MM.1S (cell line): ENCODE measurements at regions not wholly inside any gene's neighbourhood (a gene's known extent, or its start where the extent isn't known, plus 50 kb on each side); places are given as distances from the start of the nearest gene placed in this dataset.

Source experiments
- DNase-seq: peaks from one replicate; pipeline ENCODE4 v3.0.0-alpha.2; 2015
- H2AFZ ChIP-seq: fragments of 300-600 bp; sonication (generic); 2 replicates; pipeline ENCODE4 v1.6.0; 2016; ENCODE audit warnings: antibody characterized with exemption, low read length
- H3F3A ChIP-seq: fragments of 300-600 bp; sonication (generic); 2 replicates; pipeline ENCODE4 v1.6.1; 2016; ENCODE audit warnings: mild to moderate bottlenecking, antibody characterized with exemption, low read length, moderate library complexity, mixed read lengths; ENCODE audit not compliant: insufficient read depth
- H3K27ac ChIP-seq: fragments of 300-600 bp; sonication (generic); 2 replicates; pipeline ENCODE4 v1.5.1; 2016; ENCODE audit warnings: mild to moderate bottlenecking, low read length
- H3K27me3 ChIP-seq: fragments of 300-600 bp; sonication (generic); replicated peaks from 2 replicates; pipeline ENCODE4 v1.6.0; 2016; ENCODE audit warnings: low read length; ENCODE audit not compliant: insufficient read depth
- H3K36me3 ChIP-seq: fragments of 300-600 bp; sonication (generic); replicated peaks from 2 replicates; pipeline ENCODE4 v1.6.1; 2016; ENCODE audit warnings: mild to moderate bottlenecking, low read length, mixed read lengths; ENCODE audit not compliant: insufficient read depth
- H3K4me1 ChIP-seq: fragments of 300-600 bp; sonication (generic); 2 replicates; pipeline ENCODE4 v1.6.1; 2016; ENCODE audit warnings: low read length, mixed read lengths
- H3K4me2 ChIP-seq: fragments of 300-600 bp; sonication (generic); 2 replicates; pipeline ENCODE4 v1.6.0; 2016; ENCODE audit warnings: low read depth, low read length
- H3K4me3 ChIP-seq: fragments of 300-600 bp; sonication (generic); 2 replicates; pipeline ENCODE4 v1.5.1; 2016; ENCODE audit warnings: low read length, mixed read lengths
- H3K79me2 ChIP-seq: fragments of 300-600 bp; sonication (generic); 2 replicates; pipeline ENCODE4 v1.6.1; 2016; ENCODE audit warnings: mixed run types, low read length, mixed read lengths
- H3K9ac ChIP-seq: fragments of 300-600 bp; sonication (generic); 2 replicates; pipeline ENCODE4 v1.6.1; 2016; ENCODE audit warnings: low read length, mixed read lengths
- H3K9me2 ChIP-seq: fragments of 300-600 bp; sonication (generic); replicated peaks from 2 replicates; pipeline ENCODE4 v1.6.1; 2016; ENCODE audit warnings: mild to moderate bottlenecking, low read length, mixed read lengths; ENCODE audit not compliant: insufficient read depth
- H3K9me3 ChIP-seq: fragments of 300-600 bp; sonication (generic); replicated peaks from 2 replicates; pipeline ENCODE4 v1.6.1; 2016; ENCODE audit warnings: mild to moderate bottlenecking, low read length, mixed read lengths; ENCODE audit not compliant: insufficient read depth
- H4K20me1 ChIP-seq: fragments of 300-600 bp; sonication (generic); 2 replicates; pipeline ENCODE4 v1.6.1; 2016; ENCODE audit warnings: mild to moderate bottlenecking, low read length, moderate library complexity, mixed read lengths; ENCODE audit not compliant: insufficient read depth
- EZH2 ChIP-seq: fragments of 300-600 bp; sonication (generic); optimal IDR thresholded peaks from 2 replicates; pipeline ENCODE3; 2017; ENCODE audit warnings: low read depth, mild to moderate bottlenecking, antibody characterized with exemption, low read length, mixed read lengths
- EZH2phosphoT487 ChIP-seq: fragments of 300-600 bp; sonication (generic); IDR thresholded peaks from 2 replicates; pipeline ENCODE4 v1.6.1; 2018; ENCODE audit warnings: antibody characterized with exemption, low read length
- TF ChIP-seq, protein P1 (sequence below): fragments of 300-600 bp; sonication (generic); IDR thresholded peaks from 2 replicates; pipeline ENCODE4 v1.5.1; 2016; ENCODE audit warnings: antibody characterized with exemption, low read length, mixed read lengths

DNA sequence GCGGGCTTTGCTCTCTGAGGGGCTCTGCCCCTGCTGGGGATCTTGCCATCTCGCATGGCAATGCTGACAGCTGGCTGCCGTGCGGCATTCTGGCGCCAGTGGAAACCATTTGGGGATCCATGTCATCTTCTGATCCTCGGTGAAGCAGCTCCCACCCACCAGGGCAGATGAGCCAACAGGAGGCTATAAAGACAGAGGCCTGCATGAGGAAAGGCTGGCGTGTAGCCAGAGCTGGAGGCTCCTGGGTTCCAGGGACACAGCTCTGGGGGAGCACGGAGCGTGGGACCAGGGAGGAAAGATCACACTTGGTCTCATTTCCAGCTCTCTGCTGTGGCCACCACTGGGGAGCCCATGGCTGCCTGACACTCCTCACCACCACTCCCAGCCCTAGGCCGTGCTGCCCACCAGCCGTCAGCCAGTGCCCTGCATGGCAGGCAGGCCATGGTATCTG is 145.8 kb downstream of the ZFP36L2 start:
- Histone ChIP-seq H3K27me3 (no peaks in the 10 kb centered on the region), H3K27ac (no peak overlapping the region), H3F3A (no peaks in the 10 kb centered on the region), H3K4me3 (no peak overlapping the region), H3K9me3 (no peaks in the 10 kb centered on the region), H3K4me2 (no peak overlapping the region), H4K20me1 (no peaks in the 10 kb centered on the region), H3K9me2 (no peaks in the 10 kb centered on the region), H3K9ac (no peak overlapping the region), H2AFZ (no peak overlapping the region), H3K79me2 (no peaks in the 10 kb centered on the region), H3K36me3 (no peaks in the 10 kb centered on the region), H3K4me1 (no peaks in the 10 kb centered on the region)
- TF ChIP-seq EZH2phosphoT487 (no peak), EZH2 (no peak)
- TF ChIP-seq, protein P1, sequence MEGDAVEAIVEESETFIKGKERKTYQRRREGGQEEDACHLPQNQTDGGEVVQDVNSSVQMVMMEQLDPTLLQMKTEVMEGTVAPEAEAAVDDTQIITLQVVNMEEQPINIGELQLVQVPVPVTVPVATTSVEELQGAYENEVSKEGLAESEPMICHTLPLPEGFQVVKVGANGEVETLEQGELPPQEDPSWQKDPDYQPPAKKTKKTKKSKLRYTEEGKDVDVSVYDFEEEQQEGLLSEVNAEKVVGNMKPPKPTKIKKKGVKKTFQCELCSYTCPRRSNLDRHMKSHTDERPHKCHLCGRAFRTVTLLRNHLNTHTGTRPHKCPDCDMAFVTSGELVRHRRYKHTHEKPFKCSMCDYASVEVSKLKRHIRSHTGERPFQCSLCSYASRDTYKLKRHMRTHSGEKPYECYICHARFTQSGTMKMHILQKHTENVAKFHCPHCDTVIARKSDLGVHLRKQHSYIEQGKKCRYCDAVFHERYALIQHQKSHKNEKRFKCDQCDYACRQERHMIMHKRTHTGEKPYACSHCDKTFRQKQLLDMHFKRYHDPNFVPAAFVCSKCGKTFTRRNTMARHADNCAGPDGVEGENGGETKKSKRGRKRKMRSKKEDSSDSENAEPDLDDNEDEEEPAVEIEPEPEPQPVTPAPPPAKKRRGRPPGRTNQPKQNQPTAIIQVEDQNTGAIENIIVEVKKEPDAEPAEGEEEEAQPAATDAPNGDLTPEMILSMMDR = no peak
- DNase-seq = no peak

DNA sequence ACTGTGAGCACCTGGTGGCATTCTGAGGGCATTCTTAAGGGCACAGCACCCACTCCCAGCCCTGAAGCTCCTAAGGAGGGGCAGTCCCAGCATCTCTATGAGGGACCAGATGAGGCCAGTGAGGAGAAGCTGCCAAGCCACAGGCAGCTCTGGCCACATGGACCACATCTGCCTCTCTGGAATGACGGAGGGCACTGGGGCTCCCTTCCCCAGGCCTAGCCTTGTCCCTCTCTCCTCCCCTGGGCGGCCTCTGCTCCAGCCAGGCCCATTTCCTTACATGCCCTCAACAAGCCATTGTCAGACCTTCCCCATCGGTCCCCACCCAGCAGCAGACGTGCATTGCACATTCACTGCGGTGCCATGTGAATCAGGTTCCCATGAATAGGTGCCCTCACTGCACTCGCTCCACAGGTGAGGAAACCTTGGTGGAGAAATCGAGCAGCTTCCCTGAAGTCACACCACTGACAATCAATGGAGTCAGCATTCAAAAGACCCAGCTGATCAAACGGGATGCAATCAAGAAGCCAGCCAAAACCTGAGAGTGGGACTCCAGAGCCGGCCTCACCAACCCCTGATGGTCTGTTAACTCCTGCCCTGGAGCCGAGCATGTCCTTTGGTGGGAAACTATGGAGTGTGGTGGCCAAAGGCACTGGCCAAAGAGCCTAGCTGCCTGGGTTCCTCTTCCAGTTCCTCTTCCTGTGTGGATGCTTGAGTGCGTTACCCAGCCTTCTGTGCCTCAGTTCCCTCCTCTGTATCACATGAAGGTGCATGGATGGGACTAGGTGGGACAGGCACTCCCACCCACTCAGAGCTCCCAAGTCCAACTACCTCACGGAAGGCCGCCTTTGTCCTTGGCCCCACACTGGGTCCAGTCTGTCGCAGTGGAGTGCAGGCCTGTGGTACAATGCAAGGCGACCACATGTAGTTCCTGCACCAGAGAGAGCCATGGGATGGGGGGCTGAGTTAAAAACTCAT is 147.3 kb downstream of the ZFP36L2 start:
- Histone ChIP-seq H3K27me3 (no peaks in the 10 kb centered on the region), H3K9me3 (no peaks in the 10 kb centered on the region), H3K27ac (no peak overlapping the region), H3K36me3 (no peaks in the 10 kb centered on the region), H3K79me2 (no peaks in the 10 kb centered on the region), H3K4me2 (no peak overlapping the region), H3K4me3 (no peak overlapping the region), H3K9me2 (no peaks in the 10 kb centered on the region), H4K20me1 (no peaks in the 10 kb centered on the region), H3K4me1 (no peaks in the 10 kb centered on the region), H3F3A (no peaks in the 10 kb centered on the region), H3K9ac (no peak overlapping the region), H2AFZ (no peak overlapping the region)
- DNase-seq = no peak
- no peak for TF ChIP-seq EZH2phosphoT487
- TF ChIP-seq, protein P1 = no peak
- no peak for TF ChIP-seq EZH2

DNA sequence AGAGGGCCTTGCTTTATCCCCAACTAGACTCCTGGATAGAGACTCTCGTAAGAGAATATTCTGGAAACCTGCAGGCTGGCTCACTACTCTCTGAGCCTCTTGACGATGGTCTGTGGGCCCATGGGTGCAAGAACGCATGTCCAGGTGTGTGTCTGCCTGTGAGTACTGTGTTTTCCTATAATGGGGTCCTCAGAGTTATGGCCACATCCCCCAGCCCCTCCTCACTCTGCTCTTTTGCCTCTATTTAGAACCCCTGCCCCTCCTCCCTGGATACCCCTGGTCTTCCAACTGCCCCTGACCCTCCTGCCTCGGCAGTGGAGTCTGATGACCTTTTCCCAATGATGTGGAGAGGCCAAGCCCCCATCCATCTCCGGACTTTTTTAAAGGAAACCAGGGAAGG is 148.1 kb downstream of the ZFP36L2 start:
- H3K4me2 ChIP-seq = no peak overlapping the region
- H3K27ac ChIP-seq = no peak overlapping the region
- H3K4me1 ChIP-seq = no peaks in the 10 kb centered on the region
- TF ChIP-seq, protein P1 = no peak
- TF ChIP-seq EZH2phosphoT487 (no peak), EZH2 (no peak)
- H4K20me1 ChIP-seq = no peaks in the 10 kb centered on the region
- no peak overlapping the region for H3K9ac ChIP-seq
- no peak overlapping the region for H2AFZ ChIP-seq
- H3K9me3 ChIP-seq = no peaks in the 10 kb centered on the region
- no peaks in the 10 kb centered on the region for H3K9me2 ChIP-seq
- no peak for DNase-seq
- H3F3A ChIP-seq = no peaks in the 10 kb centered on the region
- H3K27me3 ChIP-seq = no peaks in the 10 kb centered on the region
- no peaks in the 10 kb centered on the region for H3K36me3 ChIP-seq
- H3K79me2 ChIP-seq = no peaks in the 10 kb centered on the region
- no peak overlapping the region for H3K4me3 ChIP-seq
